ENCODE measurements at regions not wholly inside any gene's neighbourhood (a gene's known extent, or its start where the extent isn't known, plus 50 kb on each side); places are given as distances from the start of the nearest gene placed in this dataset.

DNA sequence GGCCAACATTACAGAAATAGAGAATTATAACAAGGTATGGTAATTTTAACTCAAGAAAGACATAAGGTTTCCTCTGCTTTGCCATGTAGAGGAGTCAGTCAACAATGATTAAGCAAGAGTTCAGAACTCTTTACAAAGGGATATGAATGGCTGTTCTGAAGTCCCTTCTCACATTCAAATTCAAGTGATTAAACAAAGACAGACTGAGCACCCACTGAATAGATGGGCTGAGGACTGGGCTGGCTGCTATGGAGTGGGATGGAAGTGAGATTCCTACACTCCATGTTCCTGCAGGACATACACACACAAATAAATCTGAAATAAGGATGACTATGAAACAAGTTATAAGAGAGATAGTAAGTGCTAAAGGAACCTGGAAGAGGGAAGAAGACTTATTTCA, 199.0 kb upstream of the GRIP1 start:
- Mint-ChIP-seq H3K4me1 (no peaks in the 10 kb centered on the region), H3K4me3 (no peak overlapping the region), H3K36me3 (ENCODE audit: low read depth) (no peaks in the 10 kb centered on the region), H3K27me3 (peaks cover 12% of the 10 kb centered on the region), H3K27ac (no peak overlapping the region), H3K9me3 (no peaks in the 10 kb centered on the region)
- ATAC-seq (ENCODE audit: low read depth) (no peak), DNase-seq (no peak)
- ChIA-PET POLR2A (no interaction called here), CTCF (no interaction called here)
- no peak for TF ChIP-seq CTCF (IDR thresholded peaks at IDR 0.05)
- intact Hi-C loops (cut with micrococcal nuclease), result no loop called here

DNA sequence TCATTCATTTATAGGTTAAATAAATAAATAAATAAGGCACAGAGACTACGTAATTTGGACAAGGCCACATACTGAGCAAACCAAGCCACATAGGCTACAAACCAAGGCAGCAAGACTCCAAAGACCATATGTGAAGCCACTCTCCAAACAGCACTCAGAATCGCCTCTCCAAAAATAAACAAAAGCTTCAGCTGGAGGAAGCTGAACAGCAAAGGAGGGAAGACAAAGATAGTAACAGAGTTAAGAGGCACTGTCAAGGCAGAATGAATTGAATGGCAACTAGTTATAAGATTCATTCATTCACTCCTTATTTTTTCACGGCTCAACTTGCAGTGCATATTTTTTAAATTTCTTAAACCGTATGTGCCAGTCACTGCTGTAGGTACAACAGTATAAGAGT, 200.5 kb upstream of the GRIP1 start:
- ChIA-PET POLR2A (no interaction called here), CTCF (no interaction called here)
- ATAC-seq (ENCODE audit: low read depth), result no peak
- DNase-seq, result no peak
- Mint-ChIP-seq H3K9me3 (no peaks in the 10 kb centered on the region), H3K27ac (no peak overlapping the region), H3K27me3 (peaks cover 14% of the 10 kb centered on the region), H3K4me3 (no peak overlapping the region), H3K4me1 (no peaks in the 10 kb centered on the region), H3K36me3 (ENCODE audit: low read depth) (no peaks in the 10 kb centered on the region)
- no peak for TF ChIP-seq CTCF (IDR thresholded peaks at IDR 0.05)
- intact Hi-C loops (cut with micrococcal nuclease), result no loop called here

DNA sequence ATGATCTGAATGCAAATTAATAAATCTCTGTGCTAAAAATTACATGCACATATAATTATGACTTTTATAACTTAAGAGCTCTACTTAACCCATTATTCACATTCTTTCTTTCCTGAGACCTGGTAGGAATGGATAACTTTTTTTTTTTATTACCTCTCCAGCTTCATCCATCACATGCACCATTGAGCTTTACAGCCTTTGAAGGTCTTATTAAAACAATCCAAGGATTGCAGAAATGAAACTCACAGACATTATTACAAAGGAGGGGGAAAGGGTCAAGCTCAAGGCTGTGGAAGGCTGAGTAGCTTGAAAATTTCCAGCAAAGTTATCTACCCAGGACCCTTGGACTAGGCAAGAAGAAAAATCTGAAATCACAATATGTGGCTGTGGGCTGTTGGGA, 202.5 kb upstream of the GRIP1 start:
- Mint-ChIP-seq H3K27ac (no peak overlapping the region), H3K4me3 (no peak overlapping the region), H3K4me1 (no peaks in the 10 kb centered on the region), H3K27me3 (peaks cover 13% of the 10 kb centered on the region), H3K36me3 (ENCODE audit: low read depth) (no peaks in the 10 kb centered on the region), H3K9me3 (no peaks in the 10 kb centered on the region)
- CTCF ChIA-PET, result no interaction called here
- no peak for TF ChIP-seq CTCF (IDR thresholded peaks at IDR 0.05)
- intact Hi-C loops (cut with micrococcal nuclease), result no loop called here
- POLR2A ChIA-PET, result no interaction called here
- ATAC-seq (ENCODE audit: low read depth) (no peak), DNase-seq (no peak)

- TF ChIP-seq CTCF (IDR thresholded peaks at IDR 0.05), result no peak
- DNase-seq (no peak), ATAC-seq (ENCODE audit: low read depth) (no peak)
- intact Hi-C loops (cut with micrococcal nuclease), result no loop called here
- Mint-ChIP-seq H3K4me3 (no peak overlapping the region), H3K27me3 (peaks cover 7% of the 10 kb centered on the region), H3K9me3 (no peaks in the 10 kb centered on the region), H3K4me1 (no peaks in the 10 kb centered on the region), H3K27ac (no peak overlapping the region), H3K36me3 (ENCODE audit: low read depth) (no peaks in the 10 kb centered on the region)
- POLR2A ChIA-PET, result no interaction called here
- CTCF ChIA-PET, result no interaction called here
Measured at GRCh38 chr12:66884091-66884490, 205.2 kb upstream of the GRIP1 start.

DNA sequence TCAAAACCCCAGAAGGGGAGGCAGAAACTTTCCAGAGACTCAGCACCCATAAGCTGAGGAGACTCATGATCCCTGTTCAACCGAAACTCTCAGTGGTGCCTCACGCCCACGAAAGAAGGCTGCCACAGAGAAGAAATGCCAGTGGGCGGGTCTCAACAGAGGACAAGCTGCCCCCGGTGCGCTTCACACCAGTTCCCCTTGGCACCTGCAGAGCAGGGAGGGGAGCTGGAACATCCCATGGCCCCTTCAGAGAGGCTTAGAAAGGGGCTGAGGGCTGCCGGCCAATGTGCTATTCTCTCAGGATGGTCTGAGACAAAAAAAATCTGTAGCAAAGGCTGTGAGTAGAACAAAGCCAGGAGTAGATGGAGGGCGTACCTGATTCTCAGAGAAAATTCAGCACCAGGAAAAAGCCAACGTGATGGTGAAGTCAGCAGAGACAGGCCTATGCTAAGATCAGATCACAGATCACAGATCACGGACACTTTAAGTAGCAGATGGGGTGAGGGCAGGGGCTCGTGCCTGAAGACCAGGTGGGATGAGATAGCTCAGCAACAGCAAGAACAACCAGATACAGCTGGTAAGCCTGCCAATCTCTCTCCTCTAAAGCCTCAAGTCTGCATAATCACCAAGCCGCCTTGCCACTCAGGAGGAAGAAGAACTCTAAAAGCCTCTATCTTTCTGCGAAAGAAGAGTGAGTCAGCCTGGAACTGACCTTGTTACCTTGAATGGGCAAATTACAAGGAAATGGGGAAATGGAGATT, 206.4 kb upstream of the GRIP1 start:
- Mint-ChIP-seq H3K4me1 (no peaks in the 10 kb centered on the region), H3K27me3 (peaks cover 7% of the 10 kb centered on the region), H3K4me3 (no peak overlapping the region), H3K36me3 (ENCODE audit: low read depth) (no peaks in the 10 kb centered on the region), H3K27ac (no peak overlapping the region), H3K9me3 (no peaks in the 10 kb centered on the region)
- no peak for ATAC-seq (ENCODE audit: low read depth)
- no peak for DNase-seq
- intact Hi-C loops (cut with micrococcal nuclease), result no loop called here
- ChIA-PET POLR2A (no interaction called here), CTCF (no interaction called here)
- TF ChIP-seq CTCF (IDR thresholded peaks at IDR 0.05), result no peak
